Occipital lobe (tissue), 1 donor: ENCODE measurements at regions not wholly inside any gene's neighbourhood (a gene's known extent, or its start where the extent isn't known, plus 50 kb on each side); places are given as distances from the start of the nearest gene placed in this dataset.

Experiments
- DNase-seq: peaks from one replicate; lab custom pipeline; 2025; lab: John Stamatoyannopoulos, UW

- DNase-seq = no peak
These were observed 235.7 kb upstream of the TSHZ2 start for GRCh38 chr20:52736507-52736906.

- no peak for DNase-seq
These were observed 241.1 kb upstream of the TSHZ2 start for GRCh38 chr20:52731093-52731492.

- no peak for DNase-seq
These were observed 244.3 kb upstream of the TSHZ2 start for GRCh38 chr20:52727740-52728456.

- DNase-seq = no peak
These were observed 247.6 kb upstream of the TSHZ2 start for GRCh38 chr20:52724541-52724940.

- DNase-seq = no peak
These were observed 249.1 kb upstream of the TSHZ2 start for GRCh38 chr20:52722926-52723688.

- no peak for DNase-seq
These were observed 264.0 kb upstream of the TSHZ2 start for GRCh38 chr20:52708137-52708536.

- DNase-seq = no peak
These were observed 267.6 kb upstream of the TSHZ2 start for GRCh38 chr20:52704553-52704952.

GRCh38 chr20:52688345-52688744 lies 283.8 kb upstream of the TSHZ2 start:
- no peak for DNase-seq

GRCh38 chr20:52684905-52685304 lies 287.3 kb upstream of the TSHZ2 start:
- no peak for DNase-seq

- DNase-seq = peak; percentile 38
These were observed 288.0 kb upstream of the TSHZ2 start for GRCh38 chr20:52684176-52684575.

- DNase-seq = no peak
These were observed 288.4 kb upstream of the TSHZ2 start for GRCh38 chr20:52683761-52684160.

GRCh38 chr20:52682237-52682636 lies 289.9 kb upstream of the TSHZ2 start:
- no peak for DNase-seq

- DNase-seq = no peak
These were observed 290.9 kb upstream of the TSHZ2 start for GRCh38 chr20:52681288-52681687.

- DNase-seq = no peak
These were observed 294.9 kb upstream of the TSHZ2 start for GRCh38 chr20:52677216-52677615.

- DNase-seq = no peak
These were observed 295.7 kb upstream of the TSHZ2 start for GRCh38 chr20:52676283-52676995.

GRCh38 chr20:52675375-52675774 lies 296.8 kb upstream of the TSHZ2 start:
- DNase-seq = no peak

- no peak for DNase-seq
These were observed 303.5 kb upstream of the TSHZ2 start for GRCh38 chr20:52668626-52669025.

GRCh38 chr20:52667358-52667757 lies 304.8 kb upstream of the TSHZ2 start:
- no peak for DNase-seq

GRCh38 chr20:52665441-52665840 lies 306.7 kb upstream of the TSHZ2 start:
- DNase-seq = no peak

GRCh38 chr20:52655395-52655794 lies 316.8 kb upstream of the TSHZ2 start:
- no peak for DNase-seq

- no peak for DNase-seq
These were observed 317.6 kb upstream of the TSHZ2 start for GRCh38 chr20:52654567-52654966.

GRCh38 chr20:52652271-52652670 lies 319.9 kb upstream of the TSHZ2 start:
- no peak for DNase-seq
